ENCODE measurements at regions not wholly inside any gene's neighbourhood (a gene's known extent, or its start where the extent isn't known, plus 50 kb on each side); places are given as distances from the start of the nearest gene placed in this dataset.

DNA sequence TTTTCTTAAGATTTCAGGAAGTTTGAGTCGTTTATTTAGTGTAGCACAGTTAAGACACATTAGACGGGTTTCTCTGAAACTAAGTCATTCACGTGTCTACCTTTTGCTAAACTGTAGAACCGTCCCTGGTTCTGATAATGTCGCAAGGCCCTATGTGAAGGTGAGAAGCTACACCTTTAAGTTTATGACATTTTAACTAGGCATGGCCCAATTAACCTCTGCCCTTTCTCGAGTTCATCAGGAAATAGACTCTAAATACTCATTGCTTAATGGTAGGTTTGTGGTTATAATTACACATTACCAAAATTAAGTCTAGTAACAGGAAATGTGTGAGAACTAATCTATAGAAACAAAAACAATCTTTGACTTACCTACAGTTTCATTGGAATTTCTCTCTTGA, 126.6 kb upstream of the FZD8 start:
- no peak for DNase-seq (ENCODE audit: low read depth in 1 of 2, low spot score in 1 of 2)

- DNase-seq (ENCODE audit: low read depth in 1 of 2, low spot score in 1 of 2) = no peak
These were observed 125.9 kb upstream of the FZD8 start for GRCh38 chr10:35768011-35768410.

GRCh38 chr10:35765996-35766395, 123.9 kb upstream of the FZD8 start:
- no peak for DNase-seq (ENCODE audit: low read depth in 1 of 2, low spot score in 1 of 2)

DNA sequence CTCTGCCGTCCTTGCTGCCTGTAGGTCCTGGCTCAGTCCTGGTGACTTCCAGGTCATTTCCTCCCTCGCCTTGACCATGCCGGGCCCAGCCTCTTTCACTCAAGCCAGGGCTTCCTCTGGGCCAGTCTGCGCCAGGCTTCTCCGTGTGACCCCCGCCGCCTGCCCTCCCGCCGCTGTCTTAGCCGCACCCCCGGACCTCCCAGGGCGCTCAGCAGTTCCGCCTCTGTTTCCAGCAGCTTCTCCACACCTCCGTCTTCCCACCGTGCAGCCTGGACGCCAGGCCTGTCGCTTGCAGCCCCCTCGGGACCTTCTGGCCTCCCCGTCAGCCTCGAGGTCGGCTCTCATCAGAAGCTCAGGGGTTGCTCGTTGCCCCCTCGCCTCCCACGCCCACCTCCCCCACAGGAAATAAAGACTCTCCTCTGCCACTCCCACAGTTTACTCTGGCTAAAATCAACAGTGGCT, 123.0 kb upstream of the FZD8 start:
- DNase-seq (ENCODE audit: low read depth in 1 of 2, low spot score in 1 of 2) = no peak

- no peak for DNase-seq (ENCODE audit: low read depth in 1 of 2, low spot score in 1 of 2)
These were observed 120.4 kb upstream of the FZD8 start for GRCh38 chr10:35762311-35763030.

DNA sequence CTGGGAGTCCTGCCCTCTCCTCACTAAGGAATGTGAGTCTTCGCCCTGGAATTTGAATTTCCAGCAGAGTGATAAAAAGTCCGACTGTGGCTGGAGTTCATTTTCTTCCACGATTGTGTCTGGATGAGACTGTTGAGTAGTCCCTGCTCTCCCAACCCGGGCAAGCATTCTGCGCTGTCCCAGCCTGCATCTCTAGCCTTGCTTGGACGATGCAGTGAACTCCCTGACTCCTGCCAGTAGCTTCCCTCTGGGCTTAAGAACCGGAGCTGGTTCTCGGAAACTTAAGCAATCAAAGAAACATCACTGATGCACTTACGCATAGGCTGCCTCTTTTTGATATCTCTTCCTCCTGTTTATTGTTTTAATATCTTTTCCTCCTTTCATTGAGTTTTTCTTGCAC, 116.0 kb upstream of the FZD8 start:
- DNase-seq (ENCODE audit: low read depth in 1 of 2, low spot score in 1 of 2) = no peak

DNA sequence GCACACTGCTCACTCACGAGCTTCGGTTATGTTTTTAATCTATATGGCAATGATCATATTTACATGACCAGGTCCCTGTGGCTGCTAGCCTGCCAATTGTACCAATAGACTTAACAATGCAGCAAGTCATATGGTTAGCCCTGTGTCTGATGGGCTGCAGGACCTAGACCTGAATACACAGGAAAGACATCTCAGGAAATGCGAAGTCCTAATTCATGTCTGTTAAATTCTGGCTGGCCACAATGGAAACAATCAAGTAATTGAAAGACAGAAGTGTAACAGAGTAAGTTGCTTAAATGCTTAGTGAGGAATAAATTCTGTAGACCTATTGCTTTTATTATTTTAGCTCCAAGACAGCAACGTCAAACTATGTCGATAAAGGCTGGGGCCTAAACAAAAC, 112.4 kb upstream of the FZD8 start:
- no peak for DNase-seq (ENCODE audit: low read depth in 1 of 2, low spot score in 1 of 2)

DNA sequence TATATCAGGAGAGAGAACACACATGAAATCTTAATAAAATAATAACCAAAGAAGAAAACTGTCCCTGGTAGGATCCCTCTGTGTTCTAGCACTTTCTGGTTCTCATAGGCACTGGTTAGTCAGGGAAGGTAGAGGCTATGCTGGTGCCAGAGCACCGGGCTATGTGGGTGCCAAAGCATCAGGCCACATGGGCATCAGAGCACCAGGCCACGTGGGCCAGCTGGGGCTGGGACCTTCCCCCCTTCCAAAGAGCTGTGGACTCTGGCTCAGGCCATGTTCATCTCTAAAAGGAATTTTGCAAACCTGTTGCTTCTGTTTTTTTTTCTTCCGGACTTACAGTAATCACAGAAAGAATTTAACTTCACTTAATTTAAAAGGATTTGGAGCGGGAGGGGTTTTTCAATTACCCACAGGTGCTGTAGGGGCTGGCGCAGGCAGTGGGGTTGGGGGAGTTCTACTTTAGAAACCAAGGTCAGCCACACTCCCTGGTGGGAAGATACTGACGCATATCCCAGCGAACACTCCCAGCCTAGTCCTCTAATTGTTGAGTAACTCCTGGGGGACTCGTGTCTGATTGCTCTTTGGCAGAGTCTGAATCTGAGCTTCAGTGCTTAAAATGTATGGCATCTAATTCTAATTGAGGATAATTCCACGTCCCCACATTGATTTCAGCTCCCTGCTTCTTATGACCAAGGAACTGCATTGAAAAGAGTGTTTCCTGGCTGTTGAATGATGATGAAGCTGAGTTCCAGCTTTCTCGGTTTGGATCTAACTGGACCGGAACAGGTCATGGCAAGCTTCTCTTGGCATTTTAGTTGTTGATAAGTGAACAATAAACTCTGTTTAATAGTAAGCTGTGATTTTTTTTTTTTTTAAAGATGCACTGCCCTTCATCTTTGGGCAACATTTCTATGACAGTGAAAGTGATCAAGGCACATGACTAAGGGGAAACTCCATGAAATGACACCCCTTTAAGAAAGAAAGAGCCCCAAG, 110.7 kb upstream of the FZD8 start:
- DNase-seq (ENCODE audit: low read depth in 1 of 2, low spot score in 1 of 2) = no peak

GRCh38 chr10:35751347-35751746, 109.3 kb upstream of the FZD8 start:
- no peak for DNase-seq (ENCODE audit: low read depth in 1 of 2, low spot score in 1 of 2)

DNA sequence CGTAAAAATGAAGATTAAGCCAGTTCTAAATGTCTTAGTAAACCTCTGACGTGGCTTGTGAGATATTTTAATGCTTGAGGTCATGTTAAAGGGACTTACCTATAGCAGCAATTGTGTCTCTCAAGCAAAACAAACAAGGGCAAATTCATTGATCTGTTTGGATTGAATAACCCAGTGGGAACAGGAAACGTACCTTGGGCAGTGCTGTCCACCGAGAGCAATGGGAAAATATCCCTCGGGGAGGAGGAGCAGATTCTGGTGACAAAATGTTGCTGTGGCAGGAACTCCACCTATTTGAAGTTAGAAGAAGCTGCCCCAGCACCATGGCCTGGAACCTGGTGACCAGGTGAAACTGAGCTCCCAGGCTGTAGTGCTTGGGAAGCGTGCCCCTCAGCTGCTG, 107.1 kb upstream of the FZD8 start:
- DNase-seq (ENCODE audit: low read depth in 1 of 2, low spot score in 1 of 2) = no peak

GRCh38 chr10:35745617-35746403, 103.7 kb upstream of the FZD8 start:
- DNase-seq (ENCODE audit: low read depth in 1 of 2, low spot score in 1 of 2) = no peak

GRCh38 chr10:35743851-35744250, 101.8 kb upstream of the FZD8 start:
- DNase-seq (ENCODE audit: low read depth in 1 of 2, low spot score in 1 of 2) = no peak

- DNase-seq (ENCODE audit: low read depth in 1 of 2, low spot score in 1 of 2) = no peak
These were observed 101.3 kb upstream of the FZD8 start for GRCh38 chr10:35743351-35743750.

DNA sequence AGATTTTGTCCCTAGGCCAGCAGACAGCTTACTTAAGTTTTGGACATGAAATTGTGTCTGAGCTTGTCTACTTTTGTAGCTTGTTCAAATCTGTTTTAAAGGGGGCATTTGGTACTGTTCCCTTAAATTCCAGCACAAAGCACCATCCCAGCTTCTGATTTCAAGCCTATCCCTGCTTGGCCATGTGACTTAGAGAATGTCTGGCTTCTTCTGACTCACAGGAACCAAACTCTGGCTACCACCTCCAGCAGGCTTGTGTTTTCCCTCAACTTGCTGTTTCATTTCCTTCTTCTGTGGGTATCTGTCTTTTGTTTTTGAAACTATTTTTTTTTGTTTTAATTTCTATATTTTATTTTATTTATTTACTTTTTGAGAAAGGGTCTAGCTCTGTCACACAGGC, 97.9 kb upstream of the FZD8 start:
- no peak for DNase-seq (ENCODE audit: low read depth in 1 of 2, low spot score in 1 of 2)

DNA sequence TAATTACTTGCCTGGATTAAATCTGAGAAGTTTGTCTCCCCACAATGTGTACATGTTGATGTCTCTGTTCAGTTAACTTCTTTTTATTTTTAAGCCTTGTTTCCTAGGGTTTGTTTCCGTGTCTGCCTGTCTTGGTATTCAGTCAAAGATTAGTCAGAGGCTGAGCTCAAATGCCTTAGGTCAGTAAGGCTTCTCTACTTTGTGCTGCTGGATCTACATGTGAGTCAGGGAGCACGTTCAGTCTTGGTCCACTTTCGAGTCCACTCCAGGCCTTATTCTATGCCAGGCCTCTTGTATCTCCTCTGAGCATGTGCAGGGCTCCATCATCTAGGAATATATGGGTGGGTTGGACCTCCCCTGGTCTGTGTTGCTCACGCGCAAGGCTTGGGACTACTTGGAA, 93.3 kb upstream of the FZD8 start:
- no peak for DNase-seq (ENCODE audit: low read depth in 1 of 2, low spot score in 1 of 2)

DNA sequence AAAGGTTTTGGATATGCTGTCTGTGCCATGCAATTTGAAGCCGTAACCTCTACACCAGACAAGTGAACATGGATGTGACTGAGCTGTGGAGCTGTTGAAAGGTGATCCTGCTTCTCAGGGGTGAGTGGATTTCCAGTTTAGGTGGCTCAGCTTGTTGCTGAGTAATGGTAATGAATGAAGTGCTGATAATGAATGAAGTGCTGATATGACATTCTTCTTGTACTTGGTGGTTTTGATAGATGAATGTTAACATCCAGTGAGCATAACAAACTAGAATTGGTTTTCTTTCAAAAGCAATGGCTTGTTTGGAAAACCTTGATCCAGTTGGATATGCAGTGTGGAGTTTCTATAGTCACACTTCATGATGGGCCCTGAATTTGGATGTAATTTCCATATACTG, 89.7 kb upstream of the FZD8 start:
- DNase-seq (ENCODE audit: low read depth in 1 of 2, low spot score in 1 of 2) = no peak

DNA sequence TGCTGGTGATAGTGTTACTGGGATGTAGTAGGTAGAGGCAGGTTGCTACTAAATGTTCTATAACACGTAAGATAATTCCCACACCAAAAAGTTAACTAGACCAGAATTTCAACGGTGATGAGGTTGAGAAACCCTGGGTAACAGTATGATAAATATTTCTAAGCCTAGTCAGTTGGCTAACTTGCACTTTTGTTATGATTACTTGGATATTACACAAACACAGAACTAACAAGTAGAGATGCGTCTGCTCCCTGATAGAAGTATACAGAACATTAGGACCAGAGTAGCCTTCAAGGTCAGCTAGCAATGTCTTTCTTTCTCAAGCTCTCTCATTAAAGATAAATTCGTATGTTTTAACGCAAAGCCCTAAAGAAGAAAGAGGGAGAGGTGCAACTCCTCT, 86.2 kb upstream of the FZD8 start:
- no peak for DNase-seq (ENCODE audit: low read depth in 1 of 2, low spot score in 1 of 2)

GRCh38 chr10:35726846-35727245, 84.8 kb upstream of the FZD8 start:
- DNase-seq (ENCODE audit: low read depth in 1 of 2, low spot score in 1 of 2) = no peak

DNA sequence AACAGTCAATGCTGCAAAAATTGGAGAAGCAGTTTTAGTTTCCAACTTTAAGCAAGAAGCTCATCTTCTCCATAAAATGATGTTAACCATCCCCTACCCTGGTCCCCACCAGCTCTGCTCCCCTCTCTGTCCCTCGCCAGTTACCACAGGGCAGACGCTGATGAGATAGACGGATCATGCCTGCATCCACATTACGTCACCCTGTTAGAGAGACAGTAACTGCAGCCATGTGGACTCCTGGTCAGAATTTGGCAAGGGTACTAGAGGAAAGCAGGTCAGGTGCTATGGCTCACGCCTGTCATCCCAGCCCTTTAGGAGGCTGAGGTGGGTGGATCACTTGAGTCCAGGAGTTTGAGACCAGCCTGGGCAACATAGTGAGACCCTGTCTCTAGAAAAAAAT, 81.9 kb upstream of the FZD8 start:
- no peak for DNase-seq (ENCODE audit: low read depth in 1 of 2, low spot score in 1 of 2)

DNA sequence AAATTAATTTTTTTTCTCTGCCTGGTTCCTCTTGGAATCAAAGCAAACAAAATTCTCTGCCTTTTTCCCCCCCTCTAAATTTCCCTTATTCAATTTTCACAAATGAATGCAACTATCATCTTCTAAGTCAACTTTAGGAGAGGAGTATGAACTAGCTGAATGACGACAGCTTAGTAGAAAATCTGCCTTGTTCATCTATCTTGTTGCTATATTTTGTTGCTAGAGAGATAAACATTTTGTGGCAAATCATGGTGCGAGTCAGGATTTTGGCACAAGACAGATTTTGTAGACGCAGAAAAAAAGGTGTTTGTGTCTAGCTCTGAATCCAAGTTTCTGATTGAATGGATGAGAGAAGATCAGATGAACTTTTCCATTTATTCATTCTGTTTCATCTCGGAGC, 81.0 kb upstream of the FZD8 start:
- DNase-seq (ENCODE audit: low read depth in 1 of 2, low spot score in 1 of 2) = no peak

- DNase-seq (ENCODE audit: low read depth in 1 of 2, low spot score in 1 of 2) = no peak
These were observed 80.5 kb upstream of the FZD8 start for GRCh38 chr10:35722636-35723035.

- no peak for DNase-seq (ENCODE audit: low read depth in 1 of 2, low spot score in 1 of 2)
These were observed 80.1 kb upstream of the FZD8 start for GRCh38 chr10:35722226-35722625.

Data from activated CD4-positive, alpha-beta T cell treated with anti-CD3 and anti-CD28 coated beads, Interleukin-2, amount 50 U/mL, for 24 hours (primary cell).